ENCODE measurements at regions not wholly inside any gene's neighbourhood (a gene's known extent, or its start where the extent isn't known, plus 50 kb on each side); places are given as distances from the start of the nearest gene placed in this dataset.

DNA sequence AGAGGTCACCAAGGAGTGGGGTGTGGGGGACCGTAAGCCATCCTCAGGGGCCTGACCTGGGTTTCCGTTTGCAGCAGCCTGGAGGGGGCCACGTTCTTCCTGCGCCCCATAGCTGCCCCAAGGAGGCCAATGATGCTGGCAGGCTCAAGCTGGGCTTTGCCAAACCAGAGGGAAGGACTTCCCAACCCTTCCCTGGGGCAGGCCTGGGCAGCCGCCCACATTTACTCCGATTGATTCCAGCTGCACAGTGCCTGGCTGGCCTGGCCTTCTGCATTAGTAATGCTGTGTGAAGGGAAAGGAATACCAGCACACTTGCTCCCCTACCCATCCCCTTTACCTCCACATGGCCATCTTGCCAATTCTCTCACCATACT lies 360.6 kb upstream of the SLC14A2 start:
- TF ChIP-seq POLR2A (IDR thresholded peaks at IDR 0.05): no peak
- H3K9me3 ChIP-seq: no peaks in the 10 kb centered on the region
- 75 to 92% (median 87%) methylated on average over 6 of the region's 6 CpGs for WGBS, 5 donors
- no peaks in the 10 kb centered on the region for H3K36me3 ChIP-seq
- peaks cover 0 to 9% (median 0%) of the 10 kb centered on the region in 6 donors for H3K4me1 ChIP-seq
- DNase-seq: no peak
- H3K27ac ChIP-seq: no peak overlapping the region
- intact Hi-C loops (cut with DNase I; ENCODE audit: low total_unique reads): no loop called here
- no peak overlapping the region for H3K4me3 ChIP-seq
- H3K27me3 ChIP-seq (replicated peaks in 1 of 7): no peaks in the 10 kb centered on the region

DNA sequence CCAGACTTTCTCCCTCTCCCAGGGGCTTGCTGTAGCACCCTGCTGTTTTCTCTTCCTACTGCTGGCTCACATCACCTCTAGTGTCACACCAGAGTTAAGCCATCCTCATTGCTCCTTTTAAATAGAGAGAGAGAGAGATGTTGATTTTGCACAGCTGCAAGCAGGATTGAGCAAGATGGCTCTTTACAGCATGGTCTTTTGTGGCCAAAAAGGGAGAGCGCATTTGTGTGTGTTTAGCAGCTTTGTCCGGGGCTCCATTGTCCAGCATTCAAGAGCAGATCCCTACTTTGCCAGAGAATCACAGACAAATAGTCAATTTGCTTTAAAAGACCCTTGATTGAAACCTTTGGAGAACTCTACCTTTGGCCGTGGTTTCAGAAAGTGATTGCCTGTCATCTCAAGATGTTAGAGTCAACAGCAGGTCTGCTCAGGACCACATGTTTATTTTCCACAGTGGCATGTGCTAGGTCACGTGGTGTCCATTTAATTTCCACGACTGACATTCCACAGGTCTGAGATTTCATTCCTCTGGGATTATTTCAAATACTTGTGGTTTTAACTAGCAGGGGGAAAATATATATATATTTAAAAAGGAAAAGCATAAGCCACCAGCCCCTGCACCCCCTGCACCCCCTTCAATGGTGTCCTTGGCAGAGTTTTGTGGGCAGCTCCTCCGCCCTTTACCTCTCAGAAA lies 359.9 kb upstream of the SLC14A2 start:
- DNase-seq: no peak
- Histone ChIP-seq H3K4me3 (no peak overlapping the region), H3K9me3 (no peaks in the 10 kb centered on the region), H3K4me1 (peaks cover 0 to 2% (median 0%) of the 10 kb centered on the region in 6 donors), H3K36me3 (no peaks in the 10 kb centered on the region), H3K27me3 (replicated peaks in 1 of 7) (no peaks in the 10 kb centered on the region), H3K27ac (no peak overlapping the region)
- 70 to 85% (median 82%) methylated on average over 6 of the region's 6 CpGs for WGBS, 5 donors
- TF ChIP-seq, protein P1, sequence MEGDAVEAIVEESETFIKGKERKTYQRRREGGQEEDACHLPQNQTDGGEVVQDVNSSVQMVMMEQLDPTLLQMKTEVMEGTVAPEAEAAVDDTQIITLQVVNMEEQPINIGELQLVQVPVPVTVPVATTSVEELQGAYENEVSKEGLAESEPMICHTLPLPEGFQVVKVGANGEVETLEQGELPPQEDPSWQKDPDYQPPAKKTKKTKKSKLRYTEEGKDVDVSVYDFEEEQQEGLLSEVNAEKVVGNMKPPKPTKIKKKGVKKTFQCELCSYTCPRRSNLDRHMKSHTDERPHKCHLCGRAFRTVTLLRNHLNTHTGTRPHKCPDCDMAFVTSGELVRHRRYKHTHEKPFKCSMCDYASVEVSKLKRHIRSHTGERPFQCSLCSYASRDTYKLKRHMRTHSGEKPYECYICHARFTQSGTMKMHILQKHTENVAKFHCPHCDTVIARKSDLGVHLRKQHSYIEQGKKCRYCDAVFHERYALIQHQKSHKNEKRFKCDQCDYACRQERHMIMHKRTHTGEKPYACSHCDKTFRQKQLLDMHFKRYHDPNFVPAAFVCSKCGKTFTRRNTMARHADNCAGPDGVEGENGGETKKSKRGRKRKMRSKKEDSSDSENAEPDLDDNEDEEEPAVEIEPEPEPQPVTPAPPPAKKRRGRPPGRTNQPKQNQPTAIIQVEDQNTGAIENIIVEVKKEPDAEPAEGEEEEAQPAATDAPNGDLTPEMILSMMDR (IDR thresholded peaks at IDR 0.05 in 8 of 11, conservative IDR thresholded peaks at IDR 0.05 in 3 of 11): no peak
- TF ChIP-seq POLR2A (IDR thresholded peaks at IDR 0.05) (no peak), POLR2AphosphoS5 (IDR thresholded peaks at IDR 0.05) (no peak)
- intact Hi-C loops (cut with DNase I; ENCODE audit: low total_unique reads): no loop called here

DNA sequence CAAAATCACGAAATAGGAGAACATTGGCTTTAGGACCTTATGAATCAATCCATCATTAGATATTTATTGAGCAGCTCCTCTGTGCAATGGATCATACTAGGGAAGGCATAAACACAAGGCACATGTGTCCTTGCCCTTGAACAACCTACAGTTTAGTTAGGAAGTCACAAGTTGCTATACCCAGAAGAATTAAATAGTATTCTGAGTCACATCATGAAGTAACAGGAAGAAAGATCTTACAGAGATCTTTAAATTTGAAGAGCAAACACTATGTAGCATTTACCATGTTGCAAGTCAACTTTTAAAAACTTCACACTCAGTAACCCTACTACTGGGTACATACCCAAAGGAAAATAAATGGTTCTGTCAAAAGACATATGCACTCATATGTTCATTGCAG lies 355.2 kb upstream of the SLC14A2 start:
- Histone ChIP-seq H3K27ac (no peak overlapping the region), H3K36me3 (no peaks in the 10 kb centered on the region), H3K9me3 (no peaks in the 10 kb centered on the region), H3K27me3 (replicated peaks in 1 of 7) (no peaks in the 10 kb centered on the region), H3K4me1 (no peaks in the 10 kb centered on the region), H3K4me3 (no peak overlapping the region)
- WGBS, 5 donors: 67 to 97% (median 93%) methylated on average over 1 of the region's 1 CpG
- DNase-seq: no peak
- intact Hi-C loops (cut with DNase I; ENCODE audit: low total_unique reads): no loop called here
- TF ChIP-seq, protein P1 (IDR thresholded peaks at IDR 0.05 in 8 of 11, conservative IDR thresholded peaks at IDR 0.05 in 3 of 11): no peak
- no peak for TF ChIP-seq POLR2AphosphoS5 (IDR thresholded peaks at IDR 0.05)
- TF ChIP-seq POLR2A (IDR thresholded peaks at IDR 0.05): no peak

DNA sequence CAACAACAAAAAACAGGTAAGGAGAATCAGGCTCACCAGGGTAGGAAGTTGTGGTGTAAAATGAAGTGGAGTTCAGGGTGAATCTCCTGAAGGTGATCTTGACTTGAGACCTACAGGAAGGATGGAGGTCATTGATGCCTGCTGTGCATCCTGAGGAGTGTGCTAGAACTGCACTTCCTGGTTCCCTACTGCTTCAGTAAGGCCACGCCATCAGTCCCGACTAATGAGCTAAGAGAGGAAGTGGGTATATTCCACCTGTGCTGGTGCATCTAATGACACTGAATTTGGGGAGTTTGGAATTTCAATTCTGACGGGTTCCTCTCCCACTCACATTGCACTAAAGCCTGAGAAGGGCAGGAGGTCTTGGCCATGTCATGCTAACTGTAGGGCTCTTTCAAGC lies 349.3 kb upstream of the SLC14A2 start:
- TF ChIP-seq POLR2A (IDR thresholded peaks at IDR 0.05): no peak
- no peak for TF ChIP-seq POLR2AphosphoS5 (IDR thresholded peaks at IDR 0.05)
- TF ChIP-seq, protein P1 (IDR thresholded peaks at IDR 0.05 in 8 of 11, conservative IDR thresholded peaks at IDR 0.05 in 3 of 11): no peak
- H3K9me3 ChIP-seq: no peaks in the 10 kb centered on the region
- 46 to 71% (median 61%) methylated on average over 3 of the region's 3 CpGs for WGBS, 5 donors
- H3K27me3 ChIP-seq (replicated peaks in 1 of 7): no peaks in the 10 kb centered on the region
- H3K36me3 ChIP-seq: no peaks in the 10 kb centered on the region
- H3K27ac ChIP-seq: no peak overlapping the region
- no peak for DNase-seq
- H3K4me3 ChIP-seq: no peak overlapping the region
- no peaks in the 10 kb centered on the region for H3K4me1 ChIP-seq
- intact Hi-C loops (cut with DNase I; ENCODE audit: low total_unique reads): no loop called here
